Breast epithelium (tissue), 3 donors: ENCODE measurements at regions not wholly inside any gene's neighbourhood (a gene's known extent, or its start where the extent isn't known, plus 50 kb on each side); places are given as distances from the start of the nearest gene placed in this dataset.

Source experiments
- CTCF ChIP-seq, 3 donors: fragments of 450-650 bp; IDR thresholded peaks; one replicate each; pipeline ENCODE4 v1.5.1; 2016 to 2017; ENCODE audit warnings: antibody characterized with exemption in 3 of 3, mild to moderate bottlenecking in 3 of 3, moderate library complexity in 3 of 3
- POLR2A ChIP-seq: fragments of 450-650 bp; IDR thresholded peaks from one replicate; pipeline ENCODE4 v1.6.1; 2016; ENCODE audit warnings: antibody characterized with exemption, mild to moderate bottlenecking, moderate library complexity
- POLR2AphosphoS5 ChIP-seq, 3 donors: sonication (generic); formaldehyde crosslinking; IDR thresholded peaks; one replicate each; pipeline ENCODE4 v1.6.1; 2017; ENCODE audit warnings: antibody characterized with exemption in 3 of 3

DNA sequence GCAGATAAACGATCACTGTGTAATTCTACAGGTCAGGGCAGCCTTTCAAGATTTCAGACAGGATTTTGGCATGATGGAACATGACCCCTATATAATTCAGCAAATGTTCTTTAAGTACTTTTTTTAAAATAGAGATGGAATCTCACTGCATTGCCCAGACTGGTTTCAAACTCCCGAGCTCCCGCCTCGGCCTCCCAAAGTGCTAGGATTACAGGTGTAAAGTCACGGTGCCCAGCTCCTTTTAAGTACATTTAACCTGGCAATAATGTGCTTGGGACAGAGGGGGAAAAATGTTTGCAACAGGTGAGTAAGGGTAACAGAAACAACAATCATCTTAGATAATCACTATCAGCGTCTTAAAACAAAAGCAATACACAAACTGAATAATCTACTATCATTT lies 66.5 kb upstream of the PSMD7 start:
- TF ChIP-seq CTCF (IDR thresholded peaks at IDR 0.05) (no peak), POLR2AphosphoS5 (IDR thresholded peaks at IDR 0.05) (no peak), POLR2A (no peak)
